NCI-H1105 (cell line): ENCODE measurements at regions not wholly inside any gene's neighbourhood (a gene's known extent, or its start where the extent isn't known, plus 50 kb on each side); places are given as distances from the start of the nearest gene placed in this dataset.

ENCODE experiments used
- DNase-seq: peaks from one replicate; lab custom pipeline; 2025; lab: John Stamatoyannopoulos, UW

DNA sequence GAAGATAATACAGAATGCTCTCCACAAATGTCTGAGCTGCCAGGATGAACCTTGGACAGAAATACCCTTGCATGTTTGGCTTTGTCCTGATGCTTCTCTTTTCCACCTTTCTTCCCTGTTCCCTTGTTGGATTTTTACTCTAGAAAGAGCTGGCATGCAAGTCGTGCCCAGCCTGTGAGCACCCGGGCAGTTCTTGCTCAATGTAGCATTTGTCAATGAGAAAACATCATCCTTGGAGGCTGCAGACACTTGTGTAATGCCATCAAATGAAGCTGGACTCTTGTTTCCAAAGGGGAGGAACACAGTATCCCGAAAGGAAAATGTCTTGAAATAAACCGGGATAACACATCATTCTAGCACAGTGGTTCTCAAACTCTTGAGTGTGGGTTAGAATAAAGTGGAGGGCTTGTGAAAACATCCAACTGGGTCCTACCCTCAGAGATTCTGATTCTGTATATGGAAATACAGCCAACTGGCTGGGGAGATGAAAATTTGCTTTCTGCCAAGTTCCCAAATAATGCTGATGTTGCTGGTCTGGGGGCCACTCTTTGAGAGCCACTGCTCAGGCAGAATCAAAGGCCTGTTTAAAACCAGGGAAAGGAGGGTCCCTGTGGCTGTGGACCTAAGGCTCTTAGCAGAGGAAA, 237.2 kb downstream of the SPATA18 start:
- no peak for DNase-seq

DNA sequence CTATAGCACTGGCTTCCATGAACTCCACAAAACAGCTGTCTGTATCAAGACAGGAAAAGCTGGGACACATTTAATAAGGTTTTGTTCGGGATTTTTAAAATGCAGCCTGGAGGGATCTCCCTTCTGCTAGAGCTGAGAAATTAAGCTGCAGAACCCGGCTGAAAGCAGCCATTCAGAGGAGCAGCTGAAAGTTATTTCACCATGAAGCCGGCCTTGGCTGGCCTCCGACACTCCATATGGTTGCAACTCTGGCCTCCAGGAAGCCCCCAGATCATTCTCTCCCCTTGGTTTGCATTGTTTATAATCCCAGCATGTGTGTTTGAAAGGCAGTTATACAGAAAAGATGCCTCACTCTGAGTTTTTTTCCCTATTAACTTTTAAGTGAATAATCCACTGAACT, 239.4 kb downstream of the SPATA18 start:
- DNase-seq: no peak

DNA sequence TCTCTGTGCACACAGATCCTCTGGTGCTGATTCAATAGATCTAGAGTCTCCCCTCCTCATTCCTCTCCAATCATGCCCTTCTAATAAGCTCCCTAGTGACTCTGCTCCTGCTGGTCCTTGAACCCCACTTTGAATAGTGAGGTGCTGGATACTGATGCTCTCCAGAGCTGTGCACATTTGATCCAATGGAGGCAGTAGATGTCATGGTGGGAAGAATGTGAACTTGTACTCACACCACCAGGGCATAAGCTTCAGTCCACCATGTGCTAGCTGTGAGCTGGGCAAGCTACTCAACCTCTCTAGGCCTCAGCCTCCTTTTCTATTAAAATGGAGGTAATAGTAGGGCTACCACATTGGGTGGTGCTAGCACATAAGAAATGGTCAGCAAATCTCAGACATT, 241.1 kb downstream of the SPATA18 start:
- no peak for DNase-seq

DNA sequence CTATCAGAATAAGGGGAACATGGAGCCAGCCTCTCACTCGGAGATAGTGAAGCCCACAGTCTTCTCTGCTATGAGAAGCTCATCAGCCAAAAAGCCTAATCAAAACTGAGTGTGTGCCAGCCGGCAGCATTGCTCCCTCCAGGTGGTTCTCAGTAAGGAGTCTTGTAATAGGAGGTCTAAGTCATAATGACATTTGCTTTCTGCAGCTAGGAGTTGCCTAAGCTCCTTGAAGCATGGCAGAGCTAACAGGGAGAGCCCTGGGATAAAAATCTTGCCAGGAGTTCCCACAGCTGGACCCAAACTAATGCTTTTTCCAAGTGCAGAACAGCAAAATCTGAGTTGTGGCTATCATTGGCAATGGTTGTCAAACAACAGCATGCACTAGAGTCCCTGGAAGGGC, 245.2 kb downstream of the SPATA18 start:
- no peak for DNase-seq

DNA sequence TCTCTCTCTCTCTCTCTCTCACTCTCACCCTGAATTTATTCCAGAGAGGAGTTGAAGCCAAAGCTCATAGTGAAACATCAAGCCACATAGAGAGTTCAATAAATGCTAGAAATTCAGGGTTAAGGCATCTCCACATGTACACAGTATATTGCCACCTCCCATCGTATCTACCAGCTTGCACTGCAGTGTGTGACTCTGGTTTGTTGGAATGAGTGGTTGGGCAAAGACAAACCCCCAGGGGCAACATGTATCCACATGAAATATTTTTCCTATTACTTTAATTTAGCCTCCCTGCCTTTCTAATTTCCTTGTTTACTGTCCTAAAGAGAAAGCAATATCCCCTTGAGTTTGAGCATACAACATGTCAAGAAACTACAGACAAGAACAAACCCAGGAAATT, 247.3 kb downstream of the SPATA18 start:
- DNase-seq: no peak

DNA sequence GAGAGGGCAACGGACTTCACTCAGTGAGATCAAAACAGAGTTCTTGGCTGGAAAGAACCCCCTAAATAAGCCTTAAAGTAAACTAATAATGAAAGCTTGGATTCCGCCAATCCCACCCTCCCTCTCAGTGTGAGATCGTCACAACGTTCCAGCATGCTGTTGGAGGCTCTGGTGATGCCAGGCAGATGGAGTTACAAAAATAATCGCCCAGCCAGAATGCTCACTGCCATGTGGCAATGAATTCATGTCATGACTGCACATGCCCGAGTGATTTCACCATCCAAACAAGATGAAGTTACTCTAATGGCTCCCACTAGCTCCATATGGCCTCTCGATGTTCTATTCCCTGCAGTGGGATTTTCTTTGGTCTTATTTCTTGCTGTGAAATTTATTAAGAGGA, 248.0 kb downstream of the SPATA18 start:
- DNase-seq: no peak

DNA sequence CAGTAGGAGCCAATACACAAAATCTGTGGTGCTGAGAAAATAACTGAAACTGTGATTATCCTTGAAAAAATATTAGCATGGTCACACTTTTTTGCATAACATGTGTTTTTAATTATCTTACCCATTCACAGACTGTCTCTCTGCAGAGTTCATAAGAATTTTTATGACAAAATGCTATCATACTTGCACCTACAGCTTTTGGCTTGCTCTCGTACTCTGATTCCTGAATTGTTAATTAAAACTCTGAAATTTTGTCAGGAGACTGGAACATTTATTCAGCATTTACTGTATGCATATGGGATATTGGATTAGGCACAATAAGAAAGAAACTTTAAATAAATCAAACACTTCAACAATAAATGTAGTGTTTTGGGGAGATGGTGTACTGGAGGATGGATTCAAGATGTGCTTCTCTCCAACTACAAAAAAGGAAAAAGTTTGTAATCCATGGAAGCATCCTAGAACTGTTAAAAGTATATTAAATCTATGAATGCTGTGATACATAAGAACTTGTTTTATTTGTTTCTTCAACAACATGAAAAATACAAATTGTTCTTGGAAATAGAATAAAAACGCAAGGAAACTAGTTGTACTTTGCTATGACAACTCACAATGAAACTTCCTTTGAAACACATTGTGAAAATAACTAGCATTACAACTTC, 260.5 kb downstream of the SPATA18 start:
- no peak for DNase-seq

DNA sequence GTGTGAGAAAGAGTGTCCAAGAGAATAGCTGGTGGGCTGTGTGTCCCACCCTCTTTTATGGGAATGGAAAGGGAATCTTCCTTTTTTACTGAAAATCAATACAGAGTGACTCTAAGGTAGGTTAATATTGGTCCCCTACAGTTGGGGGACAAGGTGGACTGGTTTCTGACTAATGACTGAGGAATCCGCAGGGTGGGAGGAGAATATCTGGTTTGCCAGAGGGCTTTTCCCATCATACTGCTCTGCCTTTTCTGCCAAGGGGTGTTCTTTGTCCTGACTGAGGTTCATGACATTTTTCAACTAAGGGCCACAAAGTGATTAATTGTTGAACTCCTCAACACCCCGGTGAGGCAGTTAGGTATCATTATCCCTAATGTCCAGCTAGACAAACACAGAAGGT, 261.6 kb downstream of the SPATA18 start:
- no peak for DNase-seq

DNA sequence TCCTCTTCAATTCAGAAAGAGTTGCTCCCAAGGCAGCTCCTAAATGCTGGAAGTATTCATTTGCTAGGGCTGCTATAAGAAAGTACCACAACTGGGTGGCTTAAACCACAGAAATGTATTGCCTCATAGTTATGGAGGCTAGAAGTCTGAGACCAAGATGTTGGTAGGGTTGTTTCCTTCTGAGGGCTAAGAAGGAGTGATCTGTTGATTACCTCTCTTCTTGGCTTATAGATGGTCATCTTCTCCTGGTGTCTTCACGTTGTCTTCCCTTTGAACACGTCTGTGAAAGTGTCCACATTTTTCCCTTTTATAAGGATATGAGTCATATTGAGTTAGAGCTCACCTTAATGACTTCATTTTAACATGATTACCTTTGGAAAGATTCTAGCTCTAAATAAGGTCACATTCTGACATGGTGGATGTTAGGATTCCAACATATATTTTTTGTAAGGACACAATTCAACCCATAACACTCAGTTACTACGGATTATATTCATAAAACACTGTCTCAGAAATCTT, 266.3 kb downstream of the SPATA18 start:
- DNase-seq: no peak

DNA sequence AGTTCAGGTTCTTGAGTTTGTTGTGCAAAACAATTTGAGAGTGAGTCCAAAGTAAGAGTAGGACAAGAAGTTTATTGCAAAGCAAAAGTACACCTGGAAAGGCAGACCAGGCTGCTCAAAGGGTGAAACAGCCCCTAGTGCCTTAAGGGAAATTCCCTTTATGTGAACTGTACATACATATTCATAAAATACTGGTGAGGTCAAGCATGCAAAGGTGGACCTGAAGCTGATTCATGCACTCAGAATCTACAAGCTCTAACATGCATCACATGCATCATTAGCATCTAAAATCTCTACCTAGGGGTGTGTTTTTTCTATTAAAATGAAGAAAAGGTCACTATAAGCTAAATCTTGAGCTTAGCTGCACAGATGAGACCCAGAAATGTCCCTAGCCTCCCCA, 266.9 kb downstream of the SPATA18 start:
- DNase-seq: no peak

DNA sequence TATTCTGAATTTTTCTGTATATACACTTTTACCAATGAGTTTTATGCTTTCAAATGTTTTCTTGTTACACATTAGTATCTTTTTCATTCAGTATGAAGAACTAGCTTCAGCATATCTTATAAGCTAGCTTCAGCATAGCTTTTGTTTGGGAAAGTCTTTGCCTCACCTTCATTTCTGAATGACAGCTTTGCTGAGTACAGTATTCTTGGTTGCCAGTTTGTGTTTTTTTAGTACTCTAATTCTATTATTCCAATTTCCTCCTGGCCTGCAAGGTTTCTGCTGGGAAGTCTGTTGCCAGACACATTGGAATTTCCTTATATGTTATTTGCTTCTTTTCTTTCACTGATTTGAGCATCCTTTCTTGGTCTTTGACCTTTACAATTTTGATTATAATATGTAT, 278.8 kb downstream of the SPATA18 start:
- DNase-seq: no peak

DNA sequence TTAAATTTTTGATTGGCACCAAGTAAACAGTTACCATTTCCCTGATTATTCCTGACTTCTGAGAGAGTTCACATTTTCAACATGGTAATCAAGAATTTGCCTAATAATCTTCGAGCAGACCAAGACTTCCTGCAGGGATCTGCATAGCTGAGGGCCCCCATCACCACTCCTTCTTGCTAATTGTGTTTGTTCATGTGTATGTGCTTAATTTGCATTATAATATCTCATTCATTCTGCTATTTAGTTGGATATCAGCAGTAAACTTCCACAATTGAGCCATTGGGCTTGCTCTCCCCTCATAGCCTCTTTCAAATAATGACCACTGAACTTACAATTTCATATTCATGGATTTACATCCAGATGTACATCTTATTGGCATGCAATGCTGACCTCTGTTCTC, 292.5 kb downstream of the SPATA18 start:
- no peak for DNase-seq

DNA sequence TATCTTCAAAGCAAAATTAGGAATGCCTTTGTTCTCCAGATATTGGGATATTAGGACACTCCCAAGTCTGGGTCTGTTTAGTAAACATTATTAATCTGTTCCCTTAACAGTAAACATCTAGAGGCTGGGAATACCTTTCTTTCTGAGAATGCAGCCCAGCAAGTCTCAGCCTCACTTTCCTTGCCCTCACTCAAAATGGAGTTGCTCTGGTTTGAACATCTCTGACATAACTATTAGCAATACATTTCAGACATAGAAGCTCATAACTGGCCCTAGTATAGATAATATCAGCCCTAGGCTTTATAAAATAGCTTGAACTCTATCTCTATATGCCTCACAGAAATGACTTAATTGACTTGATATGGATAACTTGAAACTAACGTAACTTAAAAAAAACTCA, 299.8 kb downstream of the SPATA18 start:
- DNase-seq: no peak

DNA sequence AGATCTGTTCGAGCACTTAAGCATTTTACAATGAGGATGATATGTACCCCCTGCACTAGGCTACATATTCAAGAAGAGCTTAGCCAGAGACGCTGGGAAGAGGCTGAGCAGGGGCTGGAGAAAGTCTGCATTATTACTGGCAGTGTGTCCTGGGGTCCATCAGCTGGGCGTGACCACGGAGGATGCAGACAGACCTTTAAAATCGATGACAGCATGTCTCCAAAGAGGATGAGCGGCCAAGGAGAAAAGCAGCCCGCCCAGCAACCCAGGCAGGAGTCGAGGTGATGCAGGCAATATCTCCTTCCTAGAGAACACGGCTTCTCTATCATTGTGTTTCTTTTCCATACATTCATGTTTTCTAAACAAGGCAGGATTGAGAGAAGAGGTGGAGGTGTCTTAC, 300.7 kb downstream of the USP46 start:
- no peak for DNase-seq

DNA sequence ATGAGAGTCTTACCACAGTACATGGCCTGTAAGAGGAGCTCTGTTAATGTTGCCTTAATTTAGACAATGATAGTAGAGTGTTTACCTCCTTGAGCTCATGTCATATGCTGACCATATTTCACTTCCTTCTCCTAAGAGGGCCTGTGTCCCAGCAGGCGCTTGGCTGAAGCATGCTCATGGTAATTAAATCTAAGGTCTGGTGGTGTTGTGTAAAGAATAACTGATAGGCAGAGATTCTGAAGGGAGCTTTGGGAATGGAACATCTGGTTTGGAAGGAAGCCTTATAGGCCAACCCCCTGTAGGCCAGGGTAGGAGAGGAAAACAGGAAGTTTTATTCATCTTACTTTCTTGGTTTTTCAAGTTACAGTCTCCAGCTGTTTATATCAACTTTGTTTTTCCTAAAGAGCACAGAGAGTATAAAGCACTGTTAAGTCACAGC, 300.2 kb downstream of the USP46 start:
- DNase-seq: no peak

DNA sequence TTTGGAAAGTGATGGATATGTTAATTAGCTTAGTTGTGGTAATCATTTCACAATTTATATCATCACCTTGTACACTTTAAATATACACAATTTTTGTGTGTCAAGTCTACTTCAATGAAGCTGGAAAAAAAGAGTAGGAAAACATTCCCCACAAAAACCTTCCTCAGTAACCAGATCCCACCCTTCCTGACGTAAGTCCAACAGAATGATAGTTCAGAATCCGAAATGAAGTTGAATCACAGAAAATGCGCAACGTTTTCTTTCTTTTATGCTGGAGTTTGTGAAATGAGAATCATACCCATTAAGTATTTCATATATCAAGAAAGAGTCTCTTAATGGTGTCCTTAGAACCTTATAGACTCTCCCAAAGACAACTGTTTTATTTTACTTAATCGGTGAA, 292.9 kb downstream of the USP46 start:
- no peak for DNase-seq

DNA sequence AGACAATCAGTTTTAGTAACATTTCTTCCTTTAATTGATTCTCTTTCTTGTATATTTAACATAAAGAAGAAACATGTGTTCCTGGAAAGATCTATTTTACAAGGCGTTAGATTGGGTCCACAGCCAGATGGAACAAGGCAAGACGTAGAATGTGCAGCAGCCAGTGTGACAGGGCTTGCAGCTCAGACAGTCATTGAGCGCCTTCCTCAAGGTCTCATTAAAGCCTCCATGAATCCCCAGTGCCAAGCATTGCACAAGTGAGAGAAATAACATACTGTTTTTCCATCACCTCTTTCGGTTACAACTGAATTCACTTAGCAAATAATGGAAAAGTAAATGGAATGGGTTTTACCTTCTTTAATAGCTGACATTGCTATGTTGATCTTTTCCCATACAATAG, 292.5 kb downstream of the USP46 start:
- no peak for DNase-seq

DNA sequence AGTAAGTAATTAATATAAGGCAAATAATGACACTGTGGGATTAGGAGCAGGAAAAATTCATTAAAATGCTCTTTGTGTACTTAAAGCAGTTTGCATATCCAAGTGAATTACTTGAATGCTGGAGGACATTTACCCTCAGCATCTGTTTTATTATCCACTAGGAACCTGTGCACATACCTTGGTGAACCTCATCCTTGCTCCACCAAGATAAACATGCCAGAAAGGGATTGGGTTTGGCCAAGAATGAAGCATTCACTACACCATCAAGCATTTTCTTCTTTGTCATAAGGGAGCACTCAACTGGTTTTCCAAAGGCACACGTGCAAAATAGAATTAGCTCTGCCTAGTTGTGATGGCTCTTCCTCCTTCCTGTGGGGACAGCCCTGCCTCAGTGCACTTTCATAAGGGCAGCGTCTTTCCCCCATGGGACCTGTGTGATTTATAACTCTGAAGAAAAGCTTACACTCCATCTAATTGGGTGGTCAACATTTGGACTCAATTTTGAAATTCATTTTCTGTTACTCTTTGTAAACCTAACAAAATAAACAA, 291.7 kb downstream of the USP46 start:
- no peak for DNase-seq

DNA sequence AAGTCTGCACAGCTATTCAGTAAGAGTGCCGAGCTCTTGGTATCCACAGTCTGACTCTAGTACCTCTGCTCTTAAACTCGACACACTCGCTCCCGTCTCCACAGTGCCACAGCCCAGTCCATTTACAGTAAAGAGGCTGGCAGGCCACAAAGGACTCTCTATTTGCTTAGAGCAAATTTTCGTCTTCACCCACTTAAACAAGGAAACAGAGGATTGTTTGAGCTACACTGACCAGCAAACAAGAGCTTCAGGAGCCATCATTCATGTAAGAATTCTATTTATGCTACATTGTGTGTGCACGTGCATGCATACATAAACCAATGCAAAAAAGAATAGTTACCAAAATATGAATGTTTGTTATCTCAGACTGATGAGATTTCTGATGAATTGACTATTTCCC, 290.2 kb downstream of the USP46 start:
- DNase-seq: no peak

DNA sequence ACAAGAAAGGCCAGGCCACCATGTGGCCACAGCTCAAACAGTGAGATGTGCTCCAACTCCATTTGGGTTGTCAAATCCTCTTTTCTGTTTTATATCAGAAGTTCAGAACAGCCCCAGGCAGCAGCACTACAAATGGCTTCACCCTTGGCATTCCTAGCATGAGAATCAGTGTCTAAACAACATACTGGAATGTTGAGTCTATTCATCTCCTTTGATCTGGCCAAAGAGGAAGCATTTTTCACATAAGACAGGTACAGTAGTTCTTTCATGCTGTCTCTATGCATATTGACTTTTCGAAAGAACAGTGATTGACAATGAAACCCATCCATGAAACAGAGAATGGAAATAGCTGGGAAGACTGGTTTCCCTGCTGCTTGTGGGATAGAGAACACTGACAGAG, 289.5 kb downstream of the USP46 start:
- no peak for DNase-seq

DNA sequence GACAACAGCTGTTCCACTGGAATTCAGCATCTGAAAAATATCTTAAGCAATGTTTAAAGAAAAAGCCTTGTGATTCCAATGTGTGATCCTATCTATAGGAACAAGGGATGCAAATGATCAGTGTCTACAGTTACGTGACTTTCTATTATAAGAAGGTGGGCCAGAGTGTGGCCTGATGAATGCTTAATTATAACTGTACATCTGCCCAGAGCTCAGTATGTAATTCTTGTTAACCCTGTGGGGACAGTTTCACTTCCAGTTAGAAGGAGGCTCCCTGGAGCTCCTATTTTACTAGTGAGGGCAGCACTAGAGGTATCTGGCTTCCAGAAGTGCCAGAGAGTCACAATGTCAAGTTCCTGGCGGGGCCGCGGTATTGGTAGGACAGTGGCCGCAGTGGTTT, 288.5 kb downstream of the USP46 start:
- no peak for DNase-seq

DNA sequence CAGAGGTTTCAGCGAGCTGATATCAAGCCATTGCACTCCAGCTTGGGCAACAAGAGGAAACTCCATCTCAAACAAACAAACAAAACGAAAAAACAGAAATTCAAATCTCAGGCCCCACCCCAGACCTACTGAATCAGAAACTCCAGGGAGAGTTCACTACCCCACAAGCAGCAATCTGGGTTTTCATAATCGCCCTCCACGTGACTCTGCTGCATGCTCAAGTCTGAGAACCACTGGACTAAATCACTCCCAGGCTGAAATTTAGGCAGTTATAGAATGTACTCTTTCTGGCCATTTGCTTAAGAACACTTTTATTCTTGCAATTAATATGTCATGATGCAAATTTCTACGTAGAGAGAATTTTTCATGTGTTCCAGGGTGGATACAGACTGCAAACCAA, 287.3 kb downstream of the USP46 start:
- DNase-seq: no peak

DNA sequence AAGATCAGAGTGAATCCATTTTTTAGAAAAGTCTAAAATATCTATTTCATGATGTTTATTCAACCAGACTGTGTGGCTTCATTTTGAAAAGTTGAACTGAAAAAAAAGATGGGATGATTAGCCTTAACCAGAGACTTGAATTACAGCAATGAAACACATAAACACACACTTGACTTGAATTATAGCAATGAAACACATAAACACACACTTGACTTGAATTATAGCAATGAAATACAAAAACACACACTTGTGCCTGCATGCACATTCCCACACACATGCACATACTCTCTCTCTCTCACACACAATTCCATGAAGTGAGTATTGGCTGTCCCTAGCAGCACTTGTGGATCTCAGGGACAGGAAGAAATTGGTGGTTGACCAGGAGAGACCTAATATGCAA, 286.8 kb downstream of the USP46 start:
- DNase-seq: no peak

DNA sequence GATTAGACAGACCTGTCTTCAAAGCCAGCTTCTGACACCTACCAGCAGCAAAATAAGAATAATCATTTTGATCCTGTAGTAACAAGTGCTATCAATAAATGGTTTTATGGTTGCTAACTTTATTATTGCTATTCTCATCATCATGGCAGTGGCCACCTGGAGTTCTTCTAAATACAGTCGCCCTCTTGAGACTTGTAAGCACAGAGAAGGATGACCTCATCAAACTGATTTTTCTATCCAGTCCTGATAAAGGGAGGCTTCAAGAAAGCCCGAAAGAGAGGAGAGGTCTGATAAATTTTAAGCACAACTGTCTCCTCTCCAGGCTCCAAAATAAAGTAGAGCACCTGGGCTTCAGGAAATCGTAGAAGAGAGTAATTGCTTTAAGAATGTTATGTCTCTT, 286.4 kb downstream of the USP46 start:
- DNase-seq: no peak
